K562 (cell line): ENCODE measurements at regions not wholly inside any gene's neighbourhood (a gene's known extent, or its start where the extent isn't known, plus 50 kb on each side); places are given as distances from the start of the nearest gene placed in this dataset.
A peak's percentile ranks its signal among the peaks of the same experiment; 100 is the strongest.

Experiments used
- CC2D1A ChIP-seq: fragments of 450-650 bp; IDR thresholded peaks from 2 replicates; pipeline ENCODE4 v1.6.1; 2017; ENCODE audit warnings: mild to moderate bottlenecking
- CCNT2 ChIP-seq: IDR thresholded peaks from 2 replicates; pipeline ENCODE4 v1.6.1; 2011; ENCODE audit warnings: borderline replicate concordance, low read depth, mild to moderate bottlenecking, moderate library complexity, mixed read lengths, low read length; ENCODE audit not compliant: insufficient read length; ENCODE audit errors: extremely low read depth
- DMBX1 ChIP-seq: fragments of 250-450 bp; sonication (Bioruptor Pico); IDR thresholded peaks from 2 replicates; pipeline ENCODE4 v1.8.0; 2022; ENCODE audit warnings: inconsistent platforms, mild to moderate bottlenecking, moderate library complexity, borderline replicate concordance
- DPF2 ChIP-seq: fragments of 450-650 bp; IDR thresholded peaks from 2 replicates; pipeline ENCODE4 v1.6.1; 2016
- ETV1 ChIP-seq: fragments of 450-650 bp; conservative IDR thresholded peaks from 2 replicates; pipeline ENCODE4 v1.6.1; 2016; ENCODE audit warnings: missing genetic modification characterization, control low read depth, low read depth, missing compliant biosample characterization
- FOXK2 ChIP-seq, 2 experiments: fragments of 450-650 bp; IDR thresholded peaks in 1 of 2; conservative IDR thresholded peaks in 1 of 2; 2 replicates each; pipeline ENCODE4 v1.6.1; 2016; ENCODE audit warnings: low read depth in 2 of 2, mild to moderate bottlenecking in 1 of 2
- KLF16 ChIP-seq: IDR thresholded peaks from 2 replicates; pipeline ENCODE4 v1.6.1; 2016; ENCODE audit warnings: antibody characterized with exemption
- MTA2 ChIP-seq: fragments of 450-650 bp; IDR thresholded peaks from 2 replicates; pipeline ENCODE4 v1.6.1; 2016; ENCODE audit warnings: low read depth
- NCOR1 ChIP-seq: fragments of 450-650 bp; IDR thresholded peaks from 2 replicates; pipeline ENCODE4 v1.6.1; 2016; ENCODE audit warnings: mild to moderate bottlenecking, moderate library complexity
- NFIC ChIP-seq: fragments of 450-650 bp; IDR thresholded peaks from 2 replicates; pipeline ENCODE4 v1.6.1; 2017; ENCODE audit warnings: mild to moderate bottlenecking, inconsistent platforms
- NR2C1 ChIP-seq, 2 experiments: fragments of 450-650 bp; IDR thresholded peaks; 2 replicates each; pipeline ENCODE4 v1.6.1; 2017; ENCODE audit warnings: mild to moderate bottlenecking in 2 of 2, antibody characterized with exemption in 1 of 2, inconsistent platforms in 1 of 2, missing compliant biosample characterization in 1 of 2, missing genetic modification characterization in 1 of 2
- PML ChIP-seq: IDR thresholded peaks from 2 replicates; pipeline ENCODE4 v1.6.1; 2012; ENCODE audit warnings: low read length, inconsistent platforms
- SMARCA4 ChIP-seq: fragments of 450-650 bp; IDR thresholded peaks from 2 replicates; pipeline ENCODE4 v1.6.1; 2016
- STAT5A ChIP-seq: IDR thresholded peaks from 2 replicates; pipeline ENCODE4 v1.6.1; 2012; ENCODE audit warnings: low read length, inconsistent platforms, borderline replicate concordance
- TCF3 ChIP-seq: sonication (generic); formaldehyde crosslinking; IDR thresholded peaks from 2 replicates; pipeline ENCODE4 v1.4.0; 2020; ENCODE audit warnings: mild to moderate bottlenecking, missing genetic modification reagents
- TEAD1 ChIP-seq, 2 experiments: fragments of 450-650 bp in 1 of 2; sonication (generic) in 1 of 2; formaldehyde crosslinking; IDR thresholded peaks; 2 replicates each; pipeline versions ENCODE4 v1.4.0 to v1.8.0; 2020 to 2022; ENCODE audit warnings: mild to moderate bottlenecking in 2 of 2, missing genetic modification reagents in 1 of 2
- ZBTB5 ChIP-seq: fragments of 450-650 bp; IDR thresholded peaks from 2 replicates; pipeline ENCODE4 v1.6.1; 2017; ENCODE audit warnings: antibody characterized with exemption

- TF ChIP-seq NR2C1 (IDR thresholded peaks at IDR 0.05), result no peak
- TF ChIP-seq NR2C1 (tag; IDR thresholded peaks at IDR 0.05), result no peak
- peak; percentile 68 for TF ChIP-seq SMARCA4
- peak; percentile 66 for TF ChIP-seq STAT5A
- TF ChIP-seq ZBTB5, result no peak
- TF ChIP-seq NFIC, result peak; percentile 49; the same call in 1 of the 2 replicates
- TF ChIP-seq CCNT2, result peak; percentile 47
- peak; percentile 84 for TF ChIP-seq TCF3 (CRISPR knock-in tag)
- peak; percentile 65 for TF ChIP-seq MTA2
- TF ChIP-seq CC2D1A, result peak; percentile 72; the same call in 1 of the 2 replicates
- 0 out of 2 replicates have a peak, but pooled peaks have one; percentile 39 for TF ChIP-seq KLF16
- TF ChIP-seq FOXK2 (conservative IDR thresholded peaks at IDR 0.05 in 1 of 2, IDR thresholded peaks at IDR 0.05 in 1 of 2; ENCODE audit: low read depth in 2 of 2), result 0 out of 4 replicates have a peak, but pooled peaks have one; percentile 28 to 29
- TF ChIP-seq ETV1 (tag), result no peak
- TF ChIP-seq TEAD1 (CRISPR knock-in tag; IDR thresholded peaks at IDR 0.05), result no peak
- TF ChIP-seq DMBX1 (CRISPR knock-in tag), result 0 out of 2 replicates have a peak, but pooled peaks have one; percentile 33
- peak; percentile 58 for TF ChIP-seq NCOR1
- TF ChIP-seq PML, result peak; percentile 35; the same call in 1 of the 2 replicates
- TF ChIP-seq DPF2, result peak; percentile 71
Observed at GRCh38 chr4:137968956-137969678, 273.0 kb downstream of the SLC7A11 start (continued).
